ENCODE measurements at regions not wholly inside any gene's neighbourhood (a gene's known extent, or its start where the extent isn't known, plus 50 kb on each side); places are given as distances from the start of the nearest gene placed in this dataset.

GRCh38 chr2:116133381-116133942 is 1681.0 kb upstream of the DDX18 start:
- no peaks in the 10 kb centered on the region for H3K36me3 Mint-ChIP-seq
- 95% methylated on average over 11 of the region's 14 CpGs for WGBS (ENCODE audit: insufficient coverage)
- no peaks in the 10 kb centered on the region for H4K20me1 ChIP-seq (ENCODE audit: insufficient read depth, low read length)

DNA sequence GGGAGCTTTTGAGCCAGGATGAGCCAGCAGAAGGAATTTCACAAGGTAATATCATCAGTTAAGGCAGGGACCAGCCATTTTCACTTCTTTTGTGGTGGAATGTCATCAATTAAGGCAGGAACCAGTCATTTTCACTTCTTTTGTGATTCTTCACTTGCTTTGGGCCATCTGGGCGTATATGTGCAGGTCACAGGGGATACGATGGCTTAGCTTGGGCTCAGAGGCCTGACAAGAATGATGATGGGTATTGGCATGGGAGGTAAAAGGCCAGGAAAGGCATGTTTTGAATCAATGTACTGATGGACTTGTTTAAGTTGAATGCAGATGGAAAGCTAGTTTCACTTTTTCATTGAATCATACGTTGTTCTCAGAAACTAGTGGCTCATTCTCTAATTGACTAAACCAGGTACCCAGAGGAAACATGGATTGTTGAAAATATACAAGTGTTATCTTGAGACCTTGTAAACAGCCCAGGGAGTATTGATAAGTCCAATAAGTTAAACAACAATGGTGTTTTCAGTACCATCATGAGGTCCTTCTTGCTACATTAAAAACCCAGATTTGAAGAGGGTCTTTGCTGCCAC is 1672.5 kb upstream of the DDX18 start:
- no peak for TF ChIP-seq CTCF (IDR thresholded peaks at IDR 0.05)
- Mint-ChIP-seq H3K27me3 (ENCODE audit: low read depth in 3 of 3) (no peaks in the 10 kb centered on the region), H3K36me3 (no peaks in the 10 kb centered on the region), H3K4me3 (no peak overlapping the region), H3K9me3 (peaks cover 0 to 17% (median 6%) of the 10 kb centered on the region in 7 donors), H3K27ac (no peak overlapping the region), H3K4me1 (no peaks in the 10 kb centered on the region)
- Histone ChIP-seq H3K4me1 (ENCODE audit: control insufficient read depth in 1 of 2, insufficient read depth in 2 of 2, low read length in 2 of 2) (no peaks in the 10 kb centered on the region), H3K4me3 (replicated peaks in 1 of 3; ENCODE audit: low read depth in 2 of 3, low read length in 3 of 3) (no peak overlapping the region), H3K9ac (ENCODE audit: insufficient read depth, low read length, poor library complexity, severe bottlenecking) (no peak overlapping the region), H2AFZ (ENCODE audit: insufficient read depth, low read depth, low read length, poor library complexity, severe bottlenecking) (no peak overlapping the region), H3K9me3 (replicated peaks in 1 of 2; ENCODE audit: control insufficient read depth in 1 of 2, insufficient read depth in 1 of 2, low read length in 2 of 2) (peaks cover 7 to 27% of the 10 kb centered on the region in 2 donors), H3K79me2 (ENCODE audit: insufficient read depth, low read length) (no peaks in the 10 kb centered on the region), H3K27me3 (ENCODE audit: control insufficient read depth in 2 of 2, insufficient read depth in 2 of 2, low read length in 2 of 2) (no peaks in the 10 kb centered on the region), H3K4me2 (replicated peaks; ENCODE audit: extremely low read depth, low read length, poor library complexity, severe bottlenecking) (no peak overlapping the region), H3K36me3 (replicated peaks in 1 of 2; ENCODE audit: control insufficient read depth in 1 of 2, insufficient read depth in 2 of 2, low read length in 2 of 2) (no peaks in the 10 kb centered on the region), H3K27ac (ENCODE audit: low read depth in 1 of 2, low read length in 2 of 2) (no peak overlapping the region), H4K20me1 (ENCODE audit: insufficient read depth, low read length) (no peaks in the 10 kb centered on the region)
- no peak for DNase-seq
- intact Hi-C loops (cut with micrococcal nuclease), result no loop called here
- 83% methylated on average over 2 of the region's 3 CpGs for WGBS (ENCODE audit: insufficient coverage)

More at GRCh38 chr2:116133381-116133942, 1681.0 kb upstream of the DDX18 start:
- Mint-ChIP-seq H3K4me3 (no peak overlapping the region), H3K4me1 (no peaks in the 10 kb centered on the region), H3K9me3 (peaks cover 0 to 11% (median 0%) of the 10 kb centered on the region in 7 donors), H3K27me3 (ENCODE audit: low read depth in 3 of 3) (no peaks in the 10 kb centered on the region), H3K27ac (no peak overlapping the region)
- H3K27me3 ChIP-seq (ENCODE audit: control insufficient read depth in 2 of 2, insufficient read depth in 2 of 2, low read length in 2 of 2), result no peaks in the 10 kb centered on the region
- no peak overlapping the region for H3K4me3 ChIP-seq (replicated peaks in 1 of 3; ENCODE audit: low read depth in 2 of 3, low read length in 3 of 3)
- H3K9ac ChIP-seq (ENCODE audit: insufficient read depth, low read length, poor library complexity, severe bottlenecking), result no peak overlapping the region
- H3K36me3 ChIP-seq (replicated peaks in 1 of 2; ENCODE audit: control insufficient read depth in 1 of 2, insufficient read depth in 2 of 2, low read length in 2 of 2), result no peaks in the 10 kb centered on the region
- no peak for TF ChIP-seq CTCF (IDR thresholded peaks at IDR 0.05)
- intact Hi-C loops (cut with micrococcal nuclease), result no loop called here
- no peak overlapping the region for H2AFZ ChIP-seq (ENCODE audit: insufficient read depth, low read depth, low read length, poor library complexity, severe bottlenecking)
- H3K4me1 ChIP-seq (ENCODE audit: control insufficient read depth in 1 of 2, insufficient read depth in 2 of 2, low read length in 2 of 2), result no peaks in the 10 kb centered on the region
- no peak overlapping the region for H3K4me2 ChIP-seq (replicated peaks; ENCODE audit: extremely low read depth, low read length, poor library complexity, severe bottlenecking)
- no peak for DNase-seq
- peaks cover 11% of the 10 kb centered on the region in 2 donors for H3K9me3 ChIP-seq (replicated peaks in 1 of 2; ENCODE audit: control insufficient read depth in 1 of 2, insufficient read depth in 1 of 2, low read length in 2 of 2)
- no peak overlapping the region for H3K27ac ChIP-seq (ENCODE audit: low read depth in 1 of 2, low read length in 2 of 2)
- H3K79me2 ChIP-seq (ENCODE audit: insufficient read depth, low read length), result no peaks in the 10 kb centered on the region
